Tibial nerve (tissue), 4 donors: ENCODE measurements at regions not wholly inside any gene's neighbourhood (a gene's known extent, or its start where the extent isn't known, plus 50 kb on each side); places are given as distances from the start of the nearest gene placed in this dataset.

Source experiments
- CTCF ChIP-seq, 5 experiments: fragments of 200-600 bp in 3 of 5; fragments of 450-650 bp in 2 of 5; sonication (generic) in 3 of 5; IDR thresholded peaks; one replicate each; pipeline ENCODE4 v1.5.1; 2016 to 2019; ENCODE audit warnings: antibody characterized with exemption in 5 of 5, mild to moderate bottlenecking in 3 of 5, moderate library complexity in 2 of 5
- EP300 ChIP-seq, 2 donors: sonication (generic); formaldehyde crosslinking; IDR thresholded peaks; one replicate each; pipeline ENCODE4 v1.6.1; 2017; ENCODE audit warnings: antibody characterized with exemption in 2 of 2, mild to moderate bottlenecking in 1 of 2
- POLR2A ChIP-seq, 2 donors: fragments of 450-650 bp; IDR thresholded peaks; one replicate each; pipeline ENCODE4 v1.6.1; 2017; ENCODE audit warnings: antibody characterized with exemption in 2 of 2, mild to moderate bottlenecking in 2 of 2, moderate library complexity in 2 of 2

- TF ChIP-seq POLR2A (IDR thresholded peaks at IDR 0.05) (no peak), CTCF (IDR thresholded peaks at IDR 0.05) (no peak), EP300 (IDR thresholded peaks at IDR 0.05) (no peak)
Observed at GRCh38 chr10:89980166-89980565, 278.8 kb downstream of the KIF20B start.
